HepG2 (cell line): ENCODE measurements at regions not wholly inside any gene's neighbourhood (a gene's known extent, or its start where the extent isn't known, plus 50 kb on each side); places are given as distances from the start of the nearest gene placed in this dataset.

Experiments
- ATAC-seq: fragments of 200-7000 bp; cut with Tn5 transposase; 3 replicates; pipeline ENCODE4 v1.9.1; 2020; ENCODE audit warnings: mild to moderate bottlenecking, moderate library complexity
- BruUV-seq: library from RNA; stranded (reverse); fragments of 400-500 nt; replicated peaks from 2 replicates; lab custom pipeline; 2021; lab: Mats Ljungman, UMichigan
- CTCF ChIA-PET: fragments of 300-600 bp; formaldehyde crosslinking; extraction: SDS; loops from one replicate; lab custom pipeline; 2021; ENCODE audit warnings: low total read pairs, inconsistent platforms, low intra/inter-chr PET ratio; lab: Yijun Ruan, JAX
- POLR2A ChIA-PET: fragments of 350-600 bp; sonication (Branson Sonifier 250); formaldehyde crosslinking; loops from one replicate; lab custom pipeline; 2020; ENCODE audit warnings: antibody characterized with exemption, inconsistent platforms; lab: Yijun Ruan, JAX
- DNase-seq: peaks from one replicate; pipeline ENCODE4 v3.0.0-alpha.2; 2015; ENCODE audit warnings: low spot score
- FAIRE-seq: peaks from 3 replicates; lab custom pipeline; 2011; peaks lifted over from hg19 to GRCh38; lab: Jason Lieb, UNC
- H2AFZ ChIP-seq: one replicate; pipeline ENCODE4 v1.6.1; 2011; ENCODE audit warnings: low read length, inconsistent platforms
- H3K27ac ChIP-seq: fragments of 300-600 bp; 3 replicates; pipeline ENCODE4 v1.8.0; 2011; ENCODE audit warnings: mixed run types, mild to moderate bottlenecking, mixed read lengths, low read length, inconsistent platforms; ENCODE audit not compliant: insufficient read depth; ENCODE audit errors: extremely low read length
- H3K27me3 ChIP-seq, 2 experiments: fragments of 200-600 bp in 1 of 2; 2 replicates in 1 of 2; 3 replicates in 1 of 2; pipeline versions ENCODE4 v1.6.0 to v1.8.0; 2011; ENCODE audit warnings: low read length in 2 of 2, mild to moderate bottlenecking in 2 of 2, moderate library complexity in 2 of 2, inconsistent platforms in 1 of 2; ENCODE audit not compliant: insufficient read depth in 2 of 2, control insufficient read depth in 1 of 2
- H3K36me3 ChIP-seq, 2 experiments: fragments of 200-600 bp in 1 of 2; replicated peaks in 1 of 2; 2 replicates in 1 of 2; 3 replicates in 1 of 2; pipeline versions ENCODE4 v1.5.1 to v1.8.0; 2011; ENCODE audit warnings: low read length in 2 of 2, inconsistent platforms in 1 of 2; ENCODE audit not compliant: insufficient read depth in 2 of 2, control insufficient read depth in 1 of 2
- H3K4me1 ChIP-seq: 2 replicates; pipeline ENCODE4 v1.5.1; 2012; ENCODE audit warnings: low read length, inconsistent platforms; ENCODE audit not compliant: insufficient read depth
- H3K4me2 ChIP-seq: 2 replicates; pipeline ENCODE4 v1.6.0; 2011; ENCODE audit warnings: low read depth, low read length, inconsistent platforms
- H3K4me3 ChIP-seq, 3 experiments: fragments of 200-600 bp in 1 of 3; sonication (generic), shearing (Covaris generic) in 1 of 3; replicated peaks in 1 of 3; 2 replicates each; pipeline ENCODE4 v1.5.1; 2011 to 2016; ENCODE audit warnings: low read length in 3 of 3, inconsistent platforms in 2 of 3, low read depth in 2 of 3, mild to moderate bottlenecking in 2 of 3, control low read depth in 1 of 3, mixed read lengths in 1 of 3; ENCODE audit not compliant: insufficient read depth in 1 of 3
- H3K79me2 ChIP-seq: one replicate; pipeline ENCODE4 v1.6.1; 2011; ENCODE audit warnings: low read length, inconsistent platforms; ENCODE audit not compliant: insufficient read depth
- H3K9ac ChIP-seq: 2 replicates; pipeline ENCODE4 v1.6.0; 2011; ENCODE audit warnings: mild to moderate bottlenecking, low read depth, low read length, inconsistent platforms; ENCODE audit not compliant: insufficient read depth
- H3K9me3 ChIP-seq: 2 replicates; pipeline ENCODE4 v1.5.1; 2012; ENCODE audit warnings: mild to moderate bottlenecking, low read length
- H4K20me1 ChIP-seq: 2 replicates; pipeline ENCODE4 v1.6.0; 2011; ENCODE audit warnings: inconsistent platforms, mild to moderate bottlenecking, low read length, moderate library complexity; ENCODE audit not compliant: insufficient read depth
- MYNN ChIP-seq: sonication (generic); formaldehyde crosslinking; IDR thresholded peaks from 2 replicates; pipeline ENCODE4 v1.4.0; 2020; ENCODE audit warnings: mild to moderate bottlenecking, low read depth, missing genetic modification reagents
- TCF7 ChIP-seq: sonication (generic); IDR thresholded peaks from 2 replicates; pipeline ENCODE4 v1.6.1; 2016; ENCODE audit warnings: antibody characterized with exemption, low read depth
- ZNF780A ChIP-seq: sonication (generic); formaldehyde crosslinking; IDR thresholded peaks from 2 replicates; pipeline ENCODE4 v1.8.0; 2022; ENCODE audit warnings: mild to moderate bottlenecking, missing genetic modification reagents, moderate library complexity
- ZNF781 ChIP-seq: sonication (generic); formaldehyde crosslinking; IDR thresholded peaks from 2 replicates; pipeline ENCODE4 v1.5.1; 2020; ENCODE audit warnings: borderline replicate concordance, mild to moderate bottlenecking, missing genetic modification reagents; ENCODE audit errors: not compliant biosample characterization
- WGBS: methylation state at CpG from one replicate; pipeline ENCODE4 v1.1.6; 2017; ENCODE audit warnings: low lambda C conversion rate; 5-methylcytosine and 5-hydroxymethylcytosine counted together
- in situ Hi-C: cut with HindIII; loops from 2 replicates; pipeline ENCODE4 v1.10.0; 2017; ENCODE audit warnings: low pct_unique_long_range_greater_than_20kb; ENCODE audit not compliant: extremely low pct_ligation_motif_present
- intact Hi-C: fragments of 100-400 bp; cut with micrococcal nuclease; formaldehyde crosslinking; loops from one replicate; pipeline ENCODE4 v1.10.0; 2022; ENCODE audit not compliant: unreplicated experiment
- TF ChIP-seq, protein P1 (sequence below): sonication (generic); formaldehyde crosslinking; IDR thresholded peaks from 2 replicates; pipeline ENCODE4 v1.8.0; 2022; ENCODE audit warnings: missing genetic modification reagents, low read depth, mild to moderate bottlenecking, borderline replicate concordance
- TF ChIP-seq, protein P2 (sequence below): sonication (generic); formaldehyde crosslinking; IDR thresholded peaks from 2 replicates; pipeline ENCODE4 v1.4.0; 2020; ENCODE audit warnings: missing genetic modification reagents
- TF ChIP-seq, protein P3 (sequence below), 2 experiments: fragments of 450-650 bp in 1 of 2; sonication (generic) in 1 of 2; formaldehyde crosslinking in 1 of 2; IDR thresholded peaks; 2 replicates each; pipeline versions ENCODE4 v1.6.1 to v1.8.0; 2016 to 2022; ENCODE audit warnings: antibody characterized with exemption in 1 of 2, mild to moderate bottlenecking in 1 of 2, missing genetic modification reagents in 1 of 2

DNA sequence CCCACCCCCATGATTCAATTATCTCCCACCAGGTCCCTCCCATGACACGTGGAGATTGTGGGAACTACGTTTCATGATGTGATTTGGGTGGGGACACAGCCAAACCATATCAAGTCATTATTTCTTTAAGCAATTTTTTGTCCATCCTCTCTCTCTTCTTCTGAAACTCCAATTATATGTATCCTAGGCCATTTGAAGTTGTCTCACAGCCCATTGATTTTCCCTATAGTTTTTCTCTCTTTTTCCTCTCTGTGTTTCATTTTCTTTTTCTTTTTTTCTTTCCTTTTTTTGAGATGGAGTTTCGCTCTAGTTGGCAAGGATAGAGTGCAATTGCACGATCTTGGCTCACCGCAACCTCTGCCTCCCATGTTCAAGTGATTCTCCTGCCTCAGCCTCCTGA lies 101.9 kb upstream of the CXCL14 start:
- Histone ChIP-seq H3K27me3 (no peaks in the 10 kb centered on the region), H2AFZ (no peak overlapping the region), H3K27ac (no peak overlapping the region), H3K4me2 (no peak overlapping the region), H3K9me3 (no peaks in the 10 kb centered on the region), H3K36me3 (no peaks in the 10 kb centered on the region), H3K4me3 (no peak overlapping the region), H3K79me2 (no peaks in the 10 kb centered on the region), H3K9ac (no peak overlapping the region), H3K4me1 (no peaks in the 10 kb centered on the region)
- WGBS = 30% methylated on average over 5 of the region's 5 CpGs
- CTCF ChIA-PET = no interaction called here
- ATAC-seq (no peak), DNase-seq (no peak), FAIRE-seq (no peak)
- intact Hi-C loops = no loop called here
- POLR2A ChIA-PET = no interaction called here
- no TSS peak for BruUV-seq
- in situ Hi-C loops = no loop called here
- TF ChIP-seq, protein P1, sequence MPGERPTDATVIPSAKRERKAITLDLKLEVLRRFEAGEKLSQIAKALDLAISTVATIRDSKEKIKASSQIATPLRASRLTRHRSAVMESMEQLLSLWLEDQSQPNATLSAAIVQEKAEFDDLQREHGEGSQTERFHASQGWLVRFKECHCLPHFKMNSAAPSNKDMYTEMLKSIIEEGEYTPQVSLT (CRISPR knock-in tag) = no peak
- TF ChIP-seq MYNN (CRISPR knock-in tag) (no peak), ZNF781 (CRISPR knock-in tag) (no peak), TCF7 (no peak)
- TF ChIP-seq, protein P2, sequence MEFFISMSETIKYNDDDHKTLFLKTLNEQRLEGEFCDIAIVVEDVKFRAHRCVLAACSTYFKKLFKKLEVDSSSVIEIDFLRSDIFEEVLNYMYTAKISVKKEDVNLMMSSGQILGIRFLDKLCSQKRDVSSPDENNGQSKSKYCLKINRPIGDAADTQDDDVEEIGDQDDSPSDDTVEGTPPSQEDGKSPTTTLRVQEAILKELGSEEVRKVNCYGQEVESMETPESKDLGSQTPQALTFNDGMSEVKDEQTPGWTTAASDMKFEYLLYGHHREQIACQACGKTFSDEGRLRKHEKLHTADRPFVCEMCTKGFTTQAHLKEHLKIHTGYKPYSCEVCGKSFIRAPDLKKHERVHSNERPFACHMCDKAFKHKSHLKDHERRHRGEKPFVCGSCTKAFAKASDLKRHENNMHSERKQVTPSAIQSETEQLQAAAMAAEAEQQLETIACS = no peak
- TF ChIP-seq, all 625 proteins: peak for 0
- no peaks in the 10 kb centered on the region for H4K20me1 ChIP-seq

DNA sequence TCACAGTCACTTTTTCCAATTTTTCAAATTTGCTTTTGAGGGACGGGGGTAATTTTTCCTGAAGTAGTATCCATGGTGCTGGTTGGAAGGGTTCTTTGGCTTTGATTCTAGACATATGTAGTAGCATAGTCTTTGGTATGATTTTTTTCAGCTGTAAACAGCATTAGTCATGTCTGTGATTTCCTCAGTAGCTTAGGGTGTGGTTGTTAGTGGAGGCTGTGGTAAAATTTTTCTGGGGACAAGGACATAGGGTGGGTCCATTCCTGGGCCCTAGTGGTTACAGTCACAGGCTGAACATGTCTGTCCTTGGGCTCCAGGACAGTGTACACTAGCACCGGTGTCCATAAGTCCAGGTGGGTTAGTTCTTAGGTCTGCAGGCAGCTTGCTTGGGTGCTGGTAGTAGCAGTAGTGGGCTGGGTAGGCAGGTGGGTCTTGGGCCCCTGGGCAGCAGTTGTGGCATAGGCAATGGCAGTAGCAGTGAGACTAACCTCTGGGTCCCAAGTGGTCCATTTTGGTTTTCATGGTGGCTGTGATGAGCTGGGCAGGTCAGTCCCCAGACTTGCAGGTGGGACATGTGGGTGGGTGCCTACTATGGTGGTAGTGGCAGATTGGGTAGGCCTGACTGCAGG lies 100.0 kb upstream of the CXCL14 start:
- Histone ChIP-seq H3K4me3 (no peak overlapping the region), H3K79me2 (no peaks in the 10 kb centered on the region), H2AFZ (no peak overlapping the region), H4K20me1 (no peaks in the 10 kb centered on the region), H3K4me2 (no peak overlapping the region), H3K27me3 (no peaks in the 10 kb centered on the region), H3K27ac (no peak overlapping the region), H3K36me3 (no peaks in the 10 kb centered on the region), H3K4me1 (no peaks in the 10 kb centered on the region), H3K9ac (no peak overlapping the region), H3K9me3 (no peaks in the 10 kb centered on the region)
- ATAC-seq (no peak), FAIRE-seq (no peak), DNase-seq (no peak)
- BruUV-seq = no TSS peak
- CTCF ChIA-PET = no interaction called here
- POLR2A ChIA-PET = no interaction called here
- intact Hi-C loops = no loop called here
- 10% methylated on average over 2 of the region's 2 CpGs for WGBS
- in situ Hi-C loops = no loop called here
- TF ChIP-seq, protein P3, sequence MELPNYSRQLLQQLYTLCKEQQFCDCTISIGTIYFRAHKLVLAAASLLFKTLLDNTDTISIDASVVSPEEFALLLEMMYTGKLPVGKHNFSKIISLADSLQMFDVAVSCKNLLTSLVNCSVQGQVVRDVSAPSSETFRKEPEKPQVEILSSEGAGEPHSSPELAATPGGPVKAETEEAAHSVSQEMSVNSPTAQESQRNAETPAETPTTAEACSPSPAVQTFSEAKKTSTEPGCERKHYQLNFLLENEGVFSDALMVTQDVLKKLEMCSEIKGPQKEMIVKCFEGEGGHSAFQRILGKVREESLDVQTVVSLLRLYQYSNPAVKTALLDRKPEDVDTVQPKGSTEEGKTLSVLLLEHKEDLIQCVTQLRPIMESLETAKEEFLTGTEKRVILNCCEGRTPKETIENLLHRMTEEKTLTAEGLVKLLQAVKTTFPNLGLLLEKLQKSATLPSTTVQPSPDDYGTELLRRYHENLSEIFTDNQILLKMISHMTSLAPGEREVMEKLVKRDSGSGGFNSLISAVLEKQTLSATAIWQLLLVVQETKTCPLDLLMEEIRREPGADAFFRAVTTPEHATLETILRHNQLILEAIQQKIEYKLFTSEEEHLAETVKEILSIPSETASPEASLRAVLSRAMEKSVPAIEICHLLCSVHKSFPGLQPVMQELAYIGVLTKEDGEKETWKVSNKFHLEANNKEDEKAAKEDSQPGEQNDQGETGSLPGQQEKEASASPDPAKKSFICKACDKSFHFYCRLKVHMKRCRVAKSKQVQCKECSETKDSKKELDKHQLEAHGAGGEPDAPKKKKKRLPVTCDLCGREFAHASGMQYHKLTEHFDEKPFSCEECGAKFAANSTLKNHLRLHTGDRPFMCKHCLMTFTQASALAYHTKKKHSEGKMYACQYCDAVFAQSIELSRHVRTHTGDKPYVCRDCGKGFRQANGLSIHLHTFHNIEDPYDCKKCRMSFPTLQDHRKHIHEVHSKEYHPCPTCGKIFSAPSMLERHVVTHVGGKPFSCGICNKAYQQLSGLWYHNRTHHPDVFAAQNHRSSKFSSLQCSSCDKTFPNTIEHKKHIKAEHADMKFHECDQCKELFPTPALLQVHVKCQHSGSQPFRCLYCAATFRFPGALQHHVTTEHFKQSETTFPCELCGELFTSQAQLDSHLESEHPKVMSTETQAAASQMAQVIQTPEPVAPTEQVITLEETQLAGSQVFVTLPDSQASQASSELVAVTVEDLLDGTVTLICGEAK (IDR thresholded peaks at IDR 0.05) = no peak
- TF ChIP-seq, protein P3 (CRISPR knock-in tag; IDR thresholded peaks at IDR 0.05) = no peak
- no peak for TF ChIP-seq ZNF780A (CRISPR knock-in tag)
